Thyroid gland (tissue), 4 donors: ENCODE measurements at regions not wholly inside any gene's neighbourhood (a gene's known extent, or its start where the extent isn't known, plus 50 kb on each side); places are given as distances from the start of the nearest gene placed in this dataset.

Experiments
- CTCF ChIP-seq, 6 experiments: fragments of 200-600 bp in 3 of 6; fragments of 450-650 bp in 3 of 6; sonication (generic) in 3 of 6; IDR thresholded peaks; one replicate each; pipeline ENCODE4 v1.5.1; 2016 to 2019; ENCODE audit warnings: antibody characterized with exemption in 6 of 6, mild to moderate bottlenecking in 2 of 6, inconsistent platforms in 1 of 6, moderate library complexity in 1 of 6
- POLR2A ChIP-seq, 2 donors: fragments of 450-650 bp; IDR thresholded peaks; one replicate each; pipeline ENCODE4 v1.6.1; 2017; ENCODE audit warnings: antibody characterized with exemption in 2 of 2, mild to moderate bottlenecking in 2 of 2, moderate library complexity in 1 of 2

DNA sequence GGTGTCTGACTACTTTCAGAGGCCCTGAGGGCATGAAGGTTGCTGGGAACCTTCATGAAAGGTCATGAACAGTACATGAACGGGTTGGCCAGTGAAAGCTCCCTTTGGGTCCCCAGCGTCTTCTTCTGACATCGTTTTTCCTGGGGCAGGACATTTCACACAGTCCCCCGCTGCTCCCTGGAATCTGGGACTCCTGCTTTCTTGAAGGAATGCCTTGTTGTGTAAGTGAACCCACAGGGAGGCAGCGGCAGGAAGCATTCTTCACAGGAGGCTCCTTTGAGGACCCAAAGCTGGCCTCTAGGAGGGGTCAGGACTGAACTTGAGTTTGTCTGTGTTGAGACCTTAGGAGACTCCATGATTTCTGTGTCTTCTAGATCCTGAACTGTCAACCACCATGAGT, 144.3 kb downstream of the KCNE4 start:
- no peak for TF ChIP-seq CTCF (IDR thresholded peaks at IDR 0.05)
- TF ChIP-seq POLR2A (IDR thresholded peaks at IDR 0.05) = no peak
